Gastrocnemius medialis (tissue), 4 donors: ENCODE measurements at regions not wholly inside any gene's neighbourhood (a gene's known extent, or its start where the extent isn't known, plus 50 kb on each side); places are given as distances from the start of the nearest gene placed in this dataset.

Experiments
- ATAC-seq, 2 donors: fragments of 150-250 bp; one replicate each; pipeline ENCODE4 v1.9.1; 2016
- DNase-seq, 2 donors: peaks; one replicate each; pipeline ENCODE4 v3.0.0-alpha.2; 2019
- H3K27ac ChIP-seq, 4 donors: fragments of 200-600 bp; sonication (generic); 1 replicate in 1 of 4; 2 replicates in 3 of 4; pipeline ENCODE4 v1.5.1; 2016 to 2018; ENCODE audit warnings: mild to moderate bottlenecking in 2 of 4, moderate library complexity in 1 of 4
- H3K27me3 ChIP-seq, 3 donors: fragments of 200-600 bp; sonication (generic) in 2 of 3; 1 replicate in 1 of 3; 2 replicates in 2 of 3; pipeline versions ENCODE4 v1.5.1 to v1.6.0; 2016 to 2019; ENCODE audit warnings: mild to moderate bottlenecking in 1 of 3, moderate library complexity in 1 of 3
- H3K36me3 ChIP-seq, 2 donors: fragments of 200-600 bp; sonication (generic) in 1 of 2; one replicate each; pipeline ENCODE4 v1.5.1; 2017 to 2018
- H3K4me1 ChIP-seq, 2 donors: fragments of 200-600 bp; sonication (generic) in 1 of 2; one replicate each; pipeline ENCODE4 v1.5.1; 2016 to 2017; ENCODE audit warnings: mild to moderate bottlenecking in 2 of 2
- H3K4me3 ChIP-seq, 4 donors: fragments of 200-600 bp; sonication (generic) in 3 of 4; 1 replicate in 1 of 4; 2 replicates in 3 of 4; pipeline ENCODE4 v1.5.1; 2016 to 2019; ENCODE audit warnings: mild to moderate bottlenecking in 2 of 4
- H3K9me3 ChIP-seq, 3 donors: fragments of 200-600 bp; sonication (generic) in 2 of 3; 1 replicate in 1 of 3; 2 replicates in 2 of 3; pipeline ENCODE4 v1.5.1; 2016 to 2019
- CTCF ChIP-seq, 5 experiments: fragments of 450-650 bp in 3 of 5; fragments of 200-600 bp in 2 of 5; sonication (generic) in 2 of 5; IDR thresholded peaks in 4 of 5; conservative IDR thresholded peaks in 1 of 5; 1 replicate in 4 of 5; 2 replicates in 1 of 5; pipeline ENCODE4 v1.5.1; 2016 to 2019; ENCODE audit warnings: antibody characterized with exemption in 5 of 5, mild to moderate bottlenecking in 3 of 5, moderate library complexity in 3 of 5
- POLR2A ChIP-seq, 2 donors: fragments of 450-650 bp; IDR thresholded peaks; one replicate each; pipeline ENCODE4 v1.6.1; 2017; ENCODE audit warnings: antibody characterized with exemption in 2 of 2, mild to moderate bottlenecking in 2 of 2, moderate library complexity in 2 of 2
- in situ Hi-C, 4 donors: fragments of 200-750 bp; cut with MboI; loops; one replicate each; pipeline versions ENCODE4 v1.15.0 to v1.8.0; 2017; ENCODE audit warnings: low sequenced_read_pairs in 4 of 4
- intact Hi-C: fragments of 100-400 bp; cut with DNase I; formaldehyde crosslinking; loops from one replicate; pipeline ENCODE4 v1.15.1; 2023; ENCODE audit warnings: low total_unique reads

DNA sequence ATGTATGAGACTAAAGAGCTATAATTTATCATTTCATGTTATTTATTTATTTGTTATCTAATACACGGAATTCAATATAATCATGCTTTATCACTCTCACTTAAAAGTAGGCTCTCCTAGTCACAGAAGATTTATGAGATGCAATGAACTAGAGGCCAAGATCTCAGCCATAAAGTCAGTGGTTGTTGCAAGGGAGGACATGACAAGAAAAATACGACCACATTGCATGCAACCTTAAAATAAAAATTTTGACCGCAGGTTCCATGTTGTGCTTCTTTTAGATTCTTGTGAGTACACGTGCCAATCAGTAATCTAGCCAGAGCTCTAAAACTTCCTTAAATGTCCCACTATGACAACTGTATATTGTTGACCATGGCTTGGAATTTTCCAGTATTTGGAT is 75.9 kb upstream of the SP8 start:
- intact Hi-C loops (no loop called here), in situ Hi-C loops (no loop called here)
- no peak for DNase-seq
- no peaks in the 10 kb centered on the region for H3K36me3 ChIP-seq
- TF ChIP-seq POLR2A (IDR thresholded peaks at IDR 0.05) (no peak), CTCF (IDR thresholded peaks at IDR 0.05 in 4 of 5, conservative IDR thresholded peaks at IDR 0.05 in 1 of 5) (no peak)
- H3K4me1 ChIP-seq, result no peaks in the 10 kb centered on the region
- ATAC-seq, result no peak
- H3K27me3 ChIP-seq, result no peaks in the 10 kb centered on the region
- H3K27ac ChIP-seq, result no peak overlapping the region
- no peak overlapping the region for H3K4me3 ChIP-seq
- H3K9me3 ChIP-seq, result no peaks in the 10 kb centered on the region

DNA sequence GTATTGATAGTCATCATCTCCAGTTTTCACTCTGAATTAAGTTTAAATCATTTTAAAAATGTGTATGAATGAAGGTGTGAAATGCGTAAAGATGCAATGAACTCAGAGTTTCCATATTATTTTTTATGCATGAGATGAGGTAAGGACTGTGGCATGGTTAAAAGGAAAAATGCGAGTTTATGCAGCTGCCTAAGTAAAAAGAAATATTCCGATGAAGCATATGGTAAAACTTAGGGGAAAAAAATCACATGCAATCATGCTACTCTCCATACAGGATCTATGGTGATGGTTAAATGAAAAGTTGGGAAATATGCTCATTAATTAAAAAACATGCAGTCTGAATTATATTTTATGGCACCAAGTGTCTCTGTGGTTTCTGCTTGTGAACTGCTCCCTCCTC is 77.5 kb upstream of the SP8 start:
- DNase-seq (no peak), ATAC-seq (no peak)
- no peak overlapping the region for H3K27ac ChIP-seq
- no peaks in the 10 kb centered on the region for H3K36me3 ChIP-seq
- in situ Hi-C loops (no loop called here), intact Hi-C loops (no loop called here)
- H3K9me3 ChIP-seq, result no peaks in the 10 kb centered on the region
- TF ChIP-seq POLR2A (IDR thresholded peaks at IDR 0.05) (no peak), CTCF (IDR thresholded peaks at IDR 0.05 in 4 of 5, conservative IDR thresholded peaks at IDR 0.05 in 1 of 5) (no peak)
- no peak overlapping the region for H3K4me3 ChIP-seq
- H3K4me1 ChIP-seq, result no peaks in the 10 kb centered on the region
- H3K27me3 ChIP-seq, result no peaks in the 10 kb centered on the region

DNA sequence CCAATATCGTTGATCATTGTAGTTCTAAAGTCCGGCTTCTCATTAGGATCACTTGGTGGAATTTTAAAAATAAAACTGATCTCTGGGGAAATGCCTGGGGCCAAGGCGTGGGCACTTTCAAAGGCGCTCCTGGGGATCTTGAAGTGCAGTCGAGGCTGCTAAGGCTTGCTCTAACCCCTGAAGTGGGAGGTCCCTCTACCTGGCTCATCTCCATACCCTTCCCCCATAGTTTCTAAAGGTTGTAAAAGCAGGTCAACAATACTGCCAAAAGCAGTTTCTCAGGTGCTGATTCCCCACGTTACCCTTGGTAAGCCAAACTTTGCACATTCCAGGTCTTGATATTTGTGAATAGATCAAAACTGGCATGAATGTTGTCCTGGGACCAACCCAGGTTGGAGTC is 79.0 kb upstream of the SP8 start:
- H3K27me3 ChIP-seq, result no peaks in the 10 kb centered on the region
- H3K4me1 ChIP-seq, result no peaks in the 10 kb centered on the region
- H3K9me3 ChIP-seq, result no peaks in the 10 kb centered on the region
- no peak for TF ChIP-seq POLR2A (IDR thresholded peaks at IDR 0.05)
- in situ Hi-C loops (no loop called here), intact Hi-C loops (no loop called here)
- H3K27ac ChIP-seq, result no peak overlapping the region
- H3K4me3 ChIP-seq, result no peak overlapping the region
- DNase-seq (no peak), ATAC-seq (no peak)
- H3K36me3 ChIP-seq, result no peaks in the 10 kb centered on the region

DNA sequence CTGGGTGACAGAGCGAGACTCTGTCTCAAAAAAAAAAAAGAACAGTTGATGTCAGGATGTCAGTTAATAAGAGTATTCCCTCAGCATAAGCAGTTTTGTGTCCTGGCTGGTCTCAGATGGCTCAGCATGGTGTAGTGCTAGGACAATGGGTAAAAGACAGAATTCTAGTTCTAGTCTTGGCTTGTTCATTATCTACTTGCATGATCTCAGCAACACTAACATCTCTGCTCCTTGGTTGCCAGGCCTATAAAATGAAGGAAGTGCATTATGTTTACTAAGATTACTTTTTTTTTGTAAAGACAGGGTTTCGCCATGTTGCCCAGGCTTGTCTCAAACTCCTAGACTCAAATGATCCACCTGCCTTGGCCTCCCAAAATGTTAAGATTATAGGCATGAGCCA is 84.3 kb upstream of the SP8 start:
- in situ Hi-C loops, result no loop called here
- no peak for ATAC-seq
- intact Hi-C loops, result no loop called here
- no peaks in the 10 kb centered on the region for H3K4me1 ChIP-seq
- no peak for DNase-seq
- H3K36me3 ChIP-seq, result no peaks in the 10 kb centered on the region
- H3K9me3 ChIP-seq, result no peaks in the 10 kb centered on the region
- H3K27me3 ChIP-seq, result no peaks in the 10 kb centered on the region
- no peak for TF ChIP-seq POLR2A (IDR thresholded peaks at IDR 0.05)
- TF ChIP-seq CTCF (IDR thresholded peaks at IDR 0.05 in 4 of 5, conservative IDR thresholded peaks at IDR 0.05 in 1 of 5), result no peak
- H3K27ac ChIP-seq, result no peak overlapping the region
- H3K4me3 ChIP-seq, result no peak overlapping the region

- Histone ChIP-seq H3K4me1 (no peaks in the 10 kb centered on the region), H3K4me3 (no peak overlapping the region), H3K27me3 (no peaks in the 10 kb centered on the region), H3K27ac (no peak overlapping the region), H3K9me3 (no peaks in the 10 kb centered on the region), H3K36me3 (no peaks in the 10 kb centered on the region)
- ATAC-seq (no peak), DNase-seq (no peak)
- in situ Hi-C loops, result no loop called here
- TF ChIP-seq CTCF (IDR thresholded peaks at IDR 0.05 in 4 of 5, conservative IDR thresholded peaks at IDR 0.05 in 1 of 5) (no peak), POLR2A (IDR thresholded peaks at IDR 0.05) (no peak)
- intact Hi-C loops, result no loop called here
Measured at GRCh38 chr7:20892776-20893175, 106.1 kb upstream of the SP8 start.
